Karpas-422 (cell line): ENCODE measurements at regions not wholly inside any gene's neighbourhood (a gene's known extent, or its start where the extent isn't known, plus 50 kb on each side); places are given as distances from the start of the nearest gene placed in this dataset.

Source experiments
- DNase-seq: peaks from one replicate; pipeline ENCODE4 v3.0.0-alpha.2; 2015
- H2AFZ ChIP-seq: fragments of 200-600 bp; sonication (generic); 2 replicates; pipeline ENCODE4 v1.6.1; 2014; ENCODE audit warnings: antibody characterized with exemption, low read length, mixed read lengths
- H3K27ac ChIP-seq: fragments of 200-600 bp; sonication (generic); 2 replicates; pipeline ENCODE4 v1.5.1; 2014; ENCODE audit warnings: mild to moderate bottlenecking, low read length, moderate library complexity
- H3K27me3 ChIP-seq: fragments of 200-600 bp; sonication (generic); 2 replicates; pipeline ENCODE4 v1.6.1; 2014; ENCODE audit warnings: low read length, mixed read lengths
- H3K36me3 ChIP-seq: fragments of 200-600 bp; sonication (generic); 2 replicates; pipeline ENCODE4 v1.6.1; 2014; ENCODE audit warnings: low read length, mixed read lengths; ENCODE audit not compliant: insufficient read depth
- H3K4me1 ChIP-seq: fragments of 200-600 bp; sonication (generic); 2 replicates; pipeline ENCODE4 v1.6.1; 2014; ENCODE audit warnings: mild to moderate bottlenecking, low read length, mixed read lengths
- H3K4me2 ChIP-seq: fragments of 200-600 bp; sonication (generic); 2 replicates; pipeline ENCODE4 v1.6.1; 2014; ENCODE audit warnings: low read length, low read depth, mild to moderate bottlenecking; ENCODE audit not compliant: poor library complexity, severe bottlenecking
- H3K4me3 ChIP-seq: fragments of 200-600 bp; sonication (generic); 2 replicates; pipeline ENCODE4 v1.5.1; 2014; ENCODE audit warnings: mild to moderate bottlenecking, antibody characterized with exemption, low read length, mixed read lengths
- H3K79me2 ChIP-seq: fragments of 200-600 bp; sonication (generic); 2 replicates; pipeline ENCODE4 v1.6.1; 2014; ENCODE audit warnings: mild to moderate bottlenecking, low read length, mixed read lengths
- H3K9ac ChIP-seq: fragments of 200-600 bp; sonication (generic); 2 replicates; pipeline ENCODE4 v1.6.0; 2014; ENCODE audit warnings: low read length
- H3K9me2 ChIP-seq: fragments of 200-600 bp; sonication (generic), shearing (Covaris generic); replicated peaks from 2 replicates; pipeline ENCODE4 v1.6.0; 2014; ENCODE audit warnings: mild to moderate bottlenecking, low read length, moderate library complexity; ENCODE audit not compliant: insufficient read depth
- H3K9me3 ChIP-seq: fragments of 300-700, 200-600 bp; sonication (generic); 2 replicates; pipeline ENCODE4 v1.6.1; 2014; ENCODE audit warnings: low read length, mixed read lengths
- H4K20me1 ChIP-seq: fragments of 200-600 bp; sonication (generic); 2 replicates; pipeline ENCODE4 v1.6.1; 2014; ENCODE audit warnings: mild to moderate bottlenecking, antibody characterized with exemption, low read length, low read depth; ENCODE audit not compliant: insufficient read depth

DNA sequence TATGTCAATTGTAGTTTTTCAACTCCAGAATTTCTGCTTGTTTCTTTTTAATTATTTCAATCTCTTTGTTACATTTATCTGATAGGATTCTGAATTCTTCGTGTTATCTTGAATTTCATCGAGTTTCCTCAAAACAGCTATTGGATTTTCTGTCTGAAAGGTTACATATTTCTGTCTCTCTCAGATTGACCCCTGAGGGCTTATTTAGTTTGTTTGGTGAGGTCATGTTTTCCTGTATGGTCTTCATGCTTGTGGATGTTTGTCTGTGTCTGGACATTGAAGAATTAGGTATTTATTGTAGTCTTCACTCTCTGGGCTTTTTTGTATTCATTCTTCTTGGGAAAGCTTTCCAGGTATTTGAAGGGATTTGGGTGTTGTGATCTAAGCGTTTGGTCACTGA lies 85.6 kb downstream of the SNAPC1 start:
- Histone ChIP-seq H3K4me3 (no peak overlapping the region), H3K4me2 (no peak overlapping the region), H3K4me1 (no peaks in the 10 kb centered on the region), H3K79me2 (no peaks in the 10 kb centered on the region), H3K9me2 (0 out of 2 replicates have a peak, but pooled peaks cover 3% of the 10 kb centered on the region), H3K9me3 (peaks cover 7% of the 10 kb centered on the region), H3K27me3 (no peaks in the 10 kb centered on the region), H3K27ac (no peak overlapping the region), H3K36me3 (no peaks in the 10 kb centered on the region), H2AFZ (no peak overlapping the region), H4K20me1 (no peaks in the 10 kb centered on the region), H3K9ac (no peak overlapping the region)
- no peak for DNase-seq

- Histone ChIP-seq H3K9me2 (0 out of 2 replicates have a peak, but pooled peaks cover under 1% of the 10 kb centered on the region), H4K20me1 (no peaks in the 10 kb centered on the region), H3K4me3 (no peak overlapping the region), H3K4me1 (no peaks in the 10 kb centered on the region), H3K27me3 (no peaks in the 10 kb centered on the region), H2AFZ (no peak overlapping the region), H3K79me2 (no peaks in the 10 kb centered on the region), H3K4me2 (no peak overlapping the region), H3K9ac (no peak overlapping the region), H3K9me3 (no peaks in the 10 kb centered on the region), H3K27ac (no peak overlapping the region), H3K36me3 (no peaks in the 10 kb centered on the region)
- no peak for DNase-seq
Measured at GRCh38 chr14:61854898-61855297, 92.7 kb downstream of the SNAPC1 start.

DNA sequence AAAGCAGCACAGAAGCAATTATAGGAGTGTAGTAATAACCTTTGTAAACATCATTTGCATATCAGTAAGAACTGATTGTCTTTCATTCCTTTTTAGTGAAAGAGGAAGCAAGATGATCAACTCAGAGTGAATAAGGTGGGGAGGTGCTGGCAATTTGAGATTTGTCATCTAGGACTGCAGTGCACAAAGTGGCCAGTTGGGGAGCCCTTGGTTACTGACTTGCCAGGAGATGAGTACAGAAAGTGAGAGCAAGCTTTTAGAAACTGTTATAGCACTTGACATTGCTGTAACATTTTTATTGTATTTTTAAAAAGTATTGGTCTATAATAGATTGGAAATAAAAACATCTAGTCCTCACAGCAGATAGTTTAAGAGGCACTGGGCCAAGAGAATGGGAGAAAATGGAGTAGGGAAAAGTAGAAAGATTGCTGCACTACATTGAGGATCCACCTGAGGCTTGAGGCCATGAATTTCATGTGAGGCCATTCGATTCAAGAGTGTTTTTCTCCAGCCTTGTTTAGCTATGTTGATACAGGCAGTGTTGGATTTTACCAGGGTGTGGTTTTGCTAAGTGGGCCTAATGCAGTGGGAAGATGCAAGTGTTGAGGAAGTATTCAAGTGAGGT lies 98.2 kb downstream of the SNAPC1 start:
- Histone ChIP-seq H2AFZ (peak overlapping the region; percentile 17; the same call in 1 of the 2 replicates), H4K20me1 (no peaks in the 10 kb centered on the region), H3K4me1 (peaks cover 6% of the 10 kb centered on the region), H3K9me2 (no peaks in the 10 kb centered on the region), H3K4me3 (no peak overlapping the region), H3K27me3 (no peaks in the 10 kb centered on the region), H3K9ac (no peak overlapping the region), H3K4me2 (no peak overlapping the region), H3K9me3 (no peaks in the 10 kb centered on the region), H3K36me3 (no peaks in the 10 kb centered on the region), H3K79me2 (no peaks in the 10 kb centered on the region), H3K27ac (peak overlapping the region; percentile 6; the same call in 1 of the 2 replicates)
- DNase-seq: peak; percentile 97

DNA sequence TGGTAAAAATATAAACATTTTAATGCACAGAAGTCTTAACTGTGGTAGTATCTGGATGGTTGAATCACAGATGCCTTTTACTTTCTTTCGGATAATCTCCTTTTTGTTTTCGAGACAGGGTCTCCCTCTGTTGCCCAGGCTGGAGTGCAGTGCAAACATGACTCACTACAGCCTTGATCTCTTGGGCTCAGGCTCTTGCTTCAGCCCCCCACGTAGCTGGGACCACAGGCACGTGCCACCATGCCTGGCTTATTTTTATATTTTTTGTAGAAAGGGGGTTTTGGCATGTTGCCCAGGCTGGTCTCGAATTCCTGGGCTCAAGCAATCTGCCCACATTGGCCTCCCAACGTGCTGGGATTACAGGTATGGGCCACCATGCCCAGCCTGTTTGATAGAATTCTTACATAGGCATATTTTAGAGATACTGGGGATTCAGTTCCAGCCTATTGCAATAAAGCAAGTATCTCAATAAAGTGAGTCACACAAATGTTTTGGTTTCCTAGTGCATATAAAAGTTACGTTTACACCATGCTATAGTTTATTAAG lies 99.2 kb downstream of the SNAPC1 start:
- H3K9ac ChIP-seq: no peak overlapping the region
- H3K9me3 ChIP-seq: no peaks in the 10 kb centered on the region
- no peaks in the 10 kb centered on the region for H3K79me2 ChIP-seq
- H3K27ac ChIP-seq: no peak overlapping the region
- no peaks in the 10 kb centered on the region for H3K9me2 ChIP-seq
- H3K4me1 ChIP-seq: peaks cover 6% of the 10 kb centered on the region
- H3K36me3 ChIP-seq: no peaks in the 10 kb centered on the region
- no peak overlapping the region for H3K4me2 ChIP-seq
- H3K4me3 ChIP-seq: no peak overlapping the region
- H3K27me3 ChIP-seq: no peaks in the 10 kb centered on the region
- no peak for DNase-seq
- no peak overlapping the region for H2AFZ ChIP-seq
- H4K20me1 ChIP-seq: no peaks in the 10 kb centered on the region

- Histone ChIP-seq H3K4me2 (no peak overlapping the region), H3K9ac (no peak overlapping the region), H3K4me1 (peaks cover 20% of the 10 kb centered on the region), H3K27ac (no peak overlapping the region), H4K20me1 (no peaks in the 10 kb centered on the region), H3K4me3 (no peak overlapping the region), H2AFZ (no peak overlapping the region), H3K36me3 (no peaks in the 10 kb centered on the region; the same call in 1 of the 2 replicates), H3K9me3 (no peaks in the 10 kb centered on the region), H3K79me2 (no peaks in the 10 kb centered on the region), H3K27me3 (no peaks in the 10 kb centered on the region), H3K9me2 (no peaks in the 10 kb centered on the region)
- DNase-seq: no peak
Measured at GRCh38 chr14:61864329-61864898, 102.2 kb downstream of the SNAPC1 start.

- DNase-seq: peak; percentile 83
- H3K36me3 ChIP-seq: peaks cover 3% of the 10 kb centered on the region
- no peak overlapping the region for H3K9ac ChIP-seq
- no peaks in the 10 kb centered on the region for H4K20me1 ChIP-seq
- peak overlapping the region; percentile 40 for H3K4me2 ChIP-seq
- no peaks in the 10 kb centered on the region for H3K27me3 ChIP-seq
- peak overlapping the region; percentile 57 for H3K27ac ChIP-seq
- H3K9me3 ChIP-seq: peaks cover 15% of the 10 kb centered on the region
- no peaks in the 10 kb centered on the region for H3K79me2 ChIP-seq
- H3K9me2 ChIP-seq: no peaks in the 10 kb centered on the region
- no peak overlapping the region for H3K4me3 ChIP-seq
- H2AFZ ChIP-seq: peak overlapping the region; percentile 95
- H3K4me1 ChIP-seq: peaks cover 15% of the 10 kb centered on the region
Measured at GRCh38 chr14:61866932-61867920, 105.0 kb downstream of the SNAPC1 start.

GRCh38 chr14:61868846-61869245 lies 106.6 kb downstream of the SNAPC1 start:
- Histone ChIP-seq H3K9me3 (peaks cover 15% of the 10 kb centered on the region), H4K20me1 (no peaks in the 10 kb centered on the region), H3K36me3 (peaks cover 3% of the 10 kb centered on the region), H3K27me3 (no peaks in the 10 kb centered on the region), H3K4me1 (peaks cover 23% of the 10 kb centered on the region), H3K4me2 (no peak overlapping the region), H3K4me3 (no peak overlapping the region; the same call in 1 of the 2 replicates), H2AFZ (peak overlapping the region; percentile 35; the same call in 1 of the 2 replicates), H3K27ac (no peak overlapping the region), H3K79me2 (no peaks in the 10 kb centered on the region), H3K9me2 (no peaks in the 10 kb centered on the region), H3K9ac (no peak overlapping the region)
- DNase-seq: no peak

- no peaks in the 10 kb centered on the region for H3K27me3 ChIP-seq
- H3K9me2 ChIP-seq: no peaks in the 10 kb centered on the region
- no peak overlapping the region for H3K27ac ChIP-seq
- no peak overlapping the region for H3K9ac ChIP-seq
- 0 out of 2 replicates have a peak overlapping the region, but pooled peaks have one; percentile 24 for H2AFZ ChIP-seq
- no peak for DNase-seq
- peaks cover 27% of the 10 kb centered on the region for H3K4me1 ChIP-seq
- H4K20me1 ChIP-seq: no peaks in the 10 kb centered on the region
- peaks cover 15% of the 10 kb centered on the region for H3K9me3 ChIP-seq
- H3K4me3 ChIP-seq: no peak overlapping the region
- H3K79me2 ChIP-seq: no peaks in the 10 kb centered on the region
- H3K36me3 ChIP-seq: peaks cover 3% of the 10 kb centered on the region
- no peak overlapping the region for H3K4me2 ChIP-seq
Measured at GRCh38 chr14:61870163-61870562, 107.9 kb downstream of the SNAPC1 start.
